HG02870 (cell line): ENCODE measurements at regions not wholly inside any gene's neighbourhood (a gene's known extent, or its start where the extent isn't known, plus 50 kb on each side); places are given as distances from the start of the nearest gene placed in this dataset.
"Not testable (repeated sequence)": the region's sequence is repeated elsewhere in the genome, so short reads cannot be mapped to it uniquely, and the experiment has no call there.

Source experiments
- ATAC-seq: cut with Tn5 transposase; IDR thresholded peaks from one replicate; pipeline ENCODE4 v1.9.1; 2021; ENCODE audit warnings: mild to moderate bottlenecking, moderate library complexity; ENCODE audit not compliant: unreplicated experiment

GRCh38 chr15:20680257-20680815 lies 138.7 kb upstream of the GOLGA6L6 start:
- ATAC-seq = not testable (repeated sequence)

- no peak for ATAC-seq
These were observed 130.9 kb upstream of the GOLGA6L6 start for GRCh38 chr15:20672470-20672869.

- ATAC-seq = no peak
These were observed 130.1 kb upstream of the GOLGA6L6 start for GRCh38 chr15:20671675-20672074.

- not testable (repeated sequence) for ATAC-seq
These were observed 124.8 kb upstream of the GOLGA6L6 start for GRCh38 chr15:20666410-20666809.

GRCh38 chr15:20665653-20666052 lies 124.1 kb upstream of the GOLGA6L6 start:
- ATAC-seq = no peak

- no peak for ATAC-seq
These were observed 117.7 kb upstream of the GOLGA6L6 start for GRCh38 chr15:20659265-20659664.

- no peak for ATAC-seq
These were observed 116.4 kb upstream of the GOLGA6L6 start for GRCh38 chr15:20658024-20658423.

GRCh38 chr15:20657084-20657483 lies 115.5 kb upstream of the GOLGA6L6 start:
- no peak for ATAC-seq

GRCh38 chr15:20652914-20653313 lies 111.3 kb upstream of the GOLGA6L6 start:
- ATAC-seq = no peak

GRCh38 chr15:20648402-20648975 lies 106.9 kb upstream of the GOLGA6L6 start:
- not testable (repeated sequence) for ATAC-seq

- ATAC-seq = no peak
These were observed 105.0 kb upstream of the GOLGA6L6 start for GRCh38 chr15:20646529-20647142.

- ATAC-seq = no peak
These were observed 104.4 kb upstream of the GOLGA6L6 start for GRCh38 chr15:20645956-20646355.

GRCh38 chr15:20644896-20645295 lies 103.3 kb upstream of the GOLGA6L6 start:
- ATAC-seq = no peak

GRCh38 chr15:20643829-20644425 lies 102.3 kb upstream of the GOLGA6L6 start:
- no peak for ATAC-seq

- no peak for ATAC-seq
These were observed 101.6 kb upstream of the GOLGA6L6 start for GRCh38 chr15:20643024-20643770.

- ATAC-seq = no peak
These were observed 100.6 kb upstream of the GOLGA6L6 start for GRCh38 chr15:20642054-20642767.

GRCh38 chr15:20640427-20640826 lies 98.8 kb upstream of the GOLGA6L6 start:
- not testable (repeated sequence) for ATAC-seq

- ATAC-seq = not testable (repeated sequence)
These were observed 97.6 kb upstream of the GOLGA6L6 start for GRCh38 chr15:20639224-20639623.

GRCh38 chr15:20637499-20637898 lies 95.9 kb upstream of the GOLGA6L6 start:
- ATAC-seq = not testable (repeated sequence)

- ATAC-seq = not testable (repeated sequence)
These were observed 87.9 kb upstream of the GOLGA6L6 start for GRCh38 chr15:20629526-20629925.

GRCh38 chr15:20628538-20628937 lies 86.9 kb upstream of the GOLGA6L6 start:
- ATAC-seq = not testable (repeated sequence)
